GM19395 (cell line): ENCODE measurements at regions not wholly inside any gene's neighbourhood (a gene's known extent, or its start where the extent isn't known, plus 50 kb on each side); places are given as distances from the start of the nearest gene placed in this dataset.
"Not testable (repeated sequence)": the region's sequence is repeated elsewhere in the genome, so short reads cannot be mapped to it uniquely, and the experiment has no call there.

Experiments used
- ATAC-seq: cut with Tn5 transposase; IDR thresholded peaks from one replicate; pipeline ENCODE4 v1.9.1; 2021; ENCODE audit warnings: mild to moderate bottlenecking, moderate library complexity; ENCODE audit not compliant: unreplicated experiment

DNA sequence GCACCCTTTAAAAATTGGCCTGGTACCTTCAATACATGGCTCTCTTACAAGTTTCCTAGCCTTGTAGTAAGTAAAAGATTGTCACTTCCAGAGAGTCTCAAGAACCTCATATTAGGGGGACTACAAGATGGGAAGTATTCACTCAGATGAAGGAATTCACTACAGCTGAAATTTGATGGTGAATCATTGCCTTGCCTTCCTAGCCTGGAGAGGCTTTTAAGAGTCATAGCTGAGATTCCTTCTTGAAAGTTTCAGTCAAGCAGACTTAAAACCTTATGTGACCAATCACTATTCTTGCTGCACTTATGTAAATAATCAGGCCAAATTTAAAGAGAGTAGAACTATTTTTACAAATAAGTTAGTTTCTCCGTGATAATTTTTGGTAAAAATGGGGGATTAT lies 451.6 kb downstream of the TRHDE start:
- ATAC-seq = no peak

DNA sequence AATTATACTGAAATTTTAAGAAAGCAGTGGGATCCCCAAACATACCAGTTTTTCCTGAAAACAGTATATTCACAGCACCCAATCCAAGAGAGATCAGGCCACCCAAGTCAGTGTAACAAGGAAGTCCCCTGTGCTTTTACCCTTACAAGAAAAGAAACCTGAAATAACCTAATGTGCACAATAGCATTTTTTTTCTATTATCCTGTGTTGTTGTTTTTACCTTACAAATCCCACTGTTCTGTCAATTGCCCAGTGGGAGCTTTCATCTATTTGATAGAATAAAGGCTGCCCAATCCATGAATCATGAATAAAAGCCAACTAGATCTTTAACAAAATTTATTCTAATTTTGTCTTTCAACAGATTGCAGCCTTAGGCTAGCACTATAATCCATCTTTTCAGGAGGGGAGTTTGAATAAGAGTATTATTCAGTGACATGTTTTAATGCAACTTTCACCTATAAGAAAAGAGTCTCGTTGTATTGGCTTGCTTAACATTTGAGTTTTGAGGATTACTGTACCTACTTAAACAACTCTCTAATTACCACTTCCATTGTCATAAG lies 457.4 kb downstream of the TRHDE start:
- no peak for ATAC-seq

DNA sequence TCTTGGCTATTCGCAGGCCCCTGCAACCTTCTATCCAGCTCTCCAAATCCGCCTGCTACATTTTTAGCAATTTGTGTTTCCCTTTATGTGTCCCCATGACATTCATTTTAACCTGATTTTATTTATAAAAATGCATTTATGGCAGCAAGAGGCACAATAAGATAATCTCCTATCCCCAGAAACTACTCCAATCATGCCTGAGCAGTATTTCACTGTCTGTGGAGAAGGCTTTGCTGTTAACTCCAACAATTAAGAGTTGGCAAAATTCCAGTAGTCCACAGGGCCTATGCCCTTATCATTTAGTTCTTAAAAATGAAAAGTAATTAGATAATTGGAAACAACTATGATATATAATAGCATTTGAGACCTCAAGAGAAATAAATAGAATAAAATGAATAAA lies 462.4 kb downstream of the TRHDE start:
- no peak for ATAC-seq

DNA sequence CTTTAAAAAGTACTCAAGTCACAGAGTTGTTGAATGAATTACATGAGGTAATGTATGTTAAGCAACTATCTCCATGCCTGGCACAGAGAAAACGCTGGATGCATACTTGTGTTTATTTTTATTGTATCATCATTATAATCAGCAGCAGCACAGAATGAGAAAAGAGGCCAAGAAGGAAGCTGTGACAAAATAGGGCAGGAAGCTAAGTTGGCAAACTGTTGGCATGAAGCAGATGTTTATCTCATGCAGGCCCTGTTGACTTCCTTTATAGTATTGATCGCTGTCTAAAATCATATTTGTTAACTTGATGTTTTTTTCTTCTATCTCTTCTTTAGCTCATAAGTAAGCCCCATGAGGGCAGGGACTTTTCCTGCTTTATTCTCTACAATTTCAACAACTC lies 466.6 kb downstream of the TRHDE start:
- no peak for ATAC-seq

DNA sequence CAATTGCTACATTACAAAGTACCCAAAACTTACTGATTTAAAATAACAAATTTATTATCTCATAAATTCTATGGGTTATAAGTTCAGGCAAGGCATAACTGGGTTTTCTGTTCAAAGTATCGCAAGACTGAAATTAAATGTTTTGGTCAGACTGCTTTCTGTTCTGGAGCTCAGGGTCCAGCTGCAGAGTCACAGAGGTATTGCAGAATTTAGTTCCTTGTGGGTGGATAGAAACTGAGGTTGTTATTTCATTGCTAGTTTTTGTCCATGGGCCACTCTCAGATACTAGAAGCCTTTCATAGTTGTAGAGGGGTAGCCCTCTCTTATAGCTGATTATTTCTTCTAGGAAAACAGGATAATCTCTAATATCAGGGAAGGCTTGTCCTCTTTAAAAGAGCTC lies 467.9 kb downstream of the TRHDE start:
- ATAC-seq = no peak

- ATAC-seq = no peak
Observed at GRCh38 chr12:72742568-72742967, 470.4 kb downstream of the TRHDE start.

DNA sequence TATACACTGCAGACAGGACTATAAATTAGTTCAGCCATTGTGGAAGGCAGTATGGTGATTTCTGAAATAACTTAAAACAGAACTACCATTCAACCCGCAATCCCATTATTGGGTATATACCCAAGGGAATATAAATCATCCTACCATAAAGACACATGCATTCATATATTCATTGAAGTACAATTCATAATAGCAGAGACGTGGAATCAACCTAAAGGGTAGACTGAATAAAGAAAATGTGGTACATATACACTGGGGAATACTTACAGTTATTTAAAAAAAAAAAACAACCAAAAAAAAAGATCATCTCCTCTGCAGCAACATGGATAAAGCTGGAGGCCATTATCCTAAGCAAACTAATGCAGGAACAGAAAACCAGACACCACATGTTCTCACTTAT lies 473.9 kb downstream of the TRHDE start:
- no peak for ATAC-seq

DNA sequence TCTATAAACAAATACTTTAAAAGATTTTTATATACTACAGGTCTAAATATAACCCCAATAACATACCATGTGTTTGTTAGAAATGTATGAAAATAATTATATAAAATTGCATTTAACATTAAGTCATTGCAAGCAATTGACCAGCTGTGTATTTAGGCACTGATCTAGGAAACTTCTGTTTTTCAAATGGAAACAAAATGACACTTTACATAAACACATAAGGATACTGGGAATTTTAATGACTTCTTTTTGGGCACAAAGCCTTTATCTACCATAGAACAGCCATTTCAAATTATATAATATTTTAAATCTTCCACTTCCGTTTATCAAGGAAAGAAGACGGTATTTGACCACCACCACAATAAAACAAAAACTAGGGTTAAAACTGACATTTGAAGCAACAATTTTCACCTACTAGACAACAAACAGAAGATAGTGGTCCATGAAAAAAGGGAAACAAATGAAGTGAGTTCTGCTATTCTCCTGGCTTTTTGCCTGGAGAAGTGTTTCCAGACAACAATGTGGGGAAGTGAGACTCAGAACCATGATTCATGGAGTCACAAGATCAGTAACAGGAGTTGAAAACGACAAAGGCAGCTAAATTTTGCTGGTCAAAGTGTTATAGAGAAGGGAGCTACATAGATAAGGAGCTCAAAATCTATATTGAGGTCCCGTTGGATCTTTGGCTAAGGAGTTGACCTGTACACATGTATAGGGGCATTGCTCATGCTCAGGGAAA lies 475.1 kb downstream of the TRHDE start:
- no peak for ATAC-seq

GRCh38 chr12:72748971-72749370 lies 476.8 kb downstream of the TRHDE start:
- no peak for ATAC-seq

DNA sequence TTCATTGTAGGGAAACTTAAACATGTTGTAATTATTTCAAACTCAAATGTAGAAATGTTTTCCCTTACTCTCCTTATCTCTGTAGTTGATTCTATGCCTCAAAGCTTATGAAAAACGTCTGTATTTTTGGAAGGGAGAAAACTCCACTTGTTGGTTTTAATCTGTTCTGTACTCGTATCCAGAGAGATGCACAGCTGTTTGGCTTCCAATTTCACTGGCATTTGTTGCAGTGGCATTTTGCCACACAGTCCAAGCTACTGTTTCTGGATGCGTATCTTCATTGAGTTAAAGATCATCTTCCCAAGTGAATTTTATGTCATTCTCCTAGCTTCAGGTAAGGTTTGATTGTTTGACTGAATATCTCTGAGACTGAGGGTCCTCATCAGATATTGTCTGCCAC lies 481.4 kb downstream of the TRHDE start:
- no peak for ATAC-seq

DNA sequence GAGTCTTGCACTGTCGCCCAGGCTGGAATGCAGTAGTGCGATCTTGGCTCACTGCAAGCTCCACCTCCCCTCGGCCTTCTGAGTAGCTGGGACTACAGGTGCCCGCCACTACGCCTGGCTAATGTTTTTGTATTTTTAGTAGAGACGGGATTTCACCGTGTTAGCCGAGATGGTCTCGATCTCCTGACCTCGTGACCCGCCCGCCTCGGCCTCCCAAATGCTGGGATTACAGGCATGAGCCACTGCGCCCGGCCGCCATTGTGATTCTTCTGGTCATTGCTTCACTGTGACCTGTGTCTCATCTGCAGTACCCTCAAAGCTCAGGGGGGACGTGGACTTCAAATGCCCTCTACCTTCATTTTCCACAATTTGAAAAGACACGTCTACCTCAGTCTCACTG lies 481.9 kb downstream of the TRHDE start:
- not testable (repeated sequence) for ATAC-seq

- ATAC-seq = no peak
Observed at GRCh38 chr12:72766517-72766916, 494.3 kb downstream of the TRHDE start.

DNA sequence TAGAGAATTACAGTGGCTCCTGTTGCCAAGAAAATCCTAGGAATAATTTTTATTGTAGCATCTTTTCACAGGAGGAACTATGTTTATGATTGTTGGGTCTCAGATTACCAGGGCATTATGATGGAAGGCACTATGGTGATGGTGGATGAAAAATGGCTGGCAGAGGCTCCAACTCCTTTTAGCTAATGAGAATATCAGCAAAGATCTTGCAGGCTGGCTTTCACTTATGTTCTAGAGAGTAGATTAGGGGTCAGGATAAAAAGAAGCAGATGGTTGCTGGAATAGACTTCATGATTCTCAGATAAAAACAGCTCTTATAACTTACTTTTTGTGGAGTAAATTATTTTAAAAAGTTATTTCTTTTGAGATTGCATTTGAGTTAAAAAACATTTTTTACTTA lies 501.9 kb downstream of the TRHDE start:
- no peak for ATAC-seq

- ATAC-seq = no peak
Observed at GRCh38 chr12:72777806-72778205, 505.6 kb downstream of the TRHDE start.

DNA sequence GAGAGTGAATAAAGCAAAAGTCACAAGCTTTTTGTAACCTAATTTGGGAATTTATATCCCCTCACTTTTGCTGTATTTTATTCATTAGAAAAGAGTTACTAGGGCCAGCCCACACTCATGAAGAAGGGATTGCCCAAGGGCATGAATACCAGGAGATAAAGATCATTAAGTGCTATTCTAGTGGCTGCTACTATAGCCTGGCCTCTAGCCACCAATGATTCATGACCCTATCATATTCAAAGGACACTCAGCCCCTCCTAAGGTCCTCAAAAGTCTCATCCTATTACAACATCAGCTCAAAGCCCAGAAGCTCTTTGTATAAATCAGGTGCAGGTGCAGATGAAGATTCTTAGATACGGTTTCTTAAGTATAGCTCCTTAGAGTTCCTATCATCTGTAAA lies 518.1 kb downstream of the TRHDE start:
- ATAC-seq = no peak

- ATAC-seq = no peak
Observed at GRCh38 chr12:72792889-72793288, 520.7 kb downstream of the TRHDE start.

DNA sequence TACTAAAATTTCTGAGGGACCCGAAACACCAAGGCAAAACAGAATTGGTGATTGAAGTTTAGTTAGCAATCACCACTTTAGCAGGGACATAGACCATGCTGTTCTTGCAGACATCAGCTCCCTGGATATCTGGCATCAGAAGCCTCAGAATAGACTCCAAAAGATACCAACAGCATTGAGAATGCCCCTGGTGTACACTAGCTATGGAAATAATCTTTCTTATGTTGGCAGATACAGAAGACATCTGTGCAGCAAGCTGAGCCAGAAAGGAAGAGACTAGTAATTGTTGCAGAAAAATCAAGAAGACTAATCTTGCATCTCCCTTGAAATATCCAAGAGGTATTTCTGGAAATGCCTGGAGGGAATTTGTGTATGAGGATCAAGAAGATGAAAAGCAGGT lies 521.6 kb downstream of the TRHDE start:
- ATAC-seq = no peak

DNA sequence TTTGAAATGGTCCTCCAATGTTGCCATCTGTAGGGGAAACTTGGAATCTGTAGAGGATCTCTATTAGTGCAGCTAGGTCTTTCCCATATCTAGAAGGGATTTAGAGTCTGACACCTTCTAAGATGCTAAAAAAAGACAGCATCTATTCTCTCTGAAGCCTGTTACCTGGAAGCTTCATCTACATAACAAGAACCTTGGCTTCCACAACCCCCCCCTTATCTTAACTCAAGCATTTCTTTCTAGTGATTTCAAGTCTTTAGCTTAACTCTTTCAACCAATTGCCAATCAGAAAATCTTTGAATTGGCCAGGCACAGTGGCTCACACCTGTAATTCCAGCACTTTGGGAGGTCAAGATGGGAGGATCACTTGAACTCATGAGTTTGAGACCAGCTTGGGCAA lies 543.3 kb downstream of the TRHDE start:
- no peak for ATAC-seq

DNA sequence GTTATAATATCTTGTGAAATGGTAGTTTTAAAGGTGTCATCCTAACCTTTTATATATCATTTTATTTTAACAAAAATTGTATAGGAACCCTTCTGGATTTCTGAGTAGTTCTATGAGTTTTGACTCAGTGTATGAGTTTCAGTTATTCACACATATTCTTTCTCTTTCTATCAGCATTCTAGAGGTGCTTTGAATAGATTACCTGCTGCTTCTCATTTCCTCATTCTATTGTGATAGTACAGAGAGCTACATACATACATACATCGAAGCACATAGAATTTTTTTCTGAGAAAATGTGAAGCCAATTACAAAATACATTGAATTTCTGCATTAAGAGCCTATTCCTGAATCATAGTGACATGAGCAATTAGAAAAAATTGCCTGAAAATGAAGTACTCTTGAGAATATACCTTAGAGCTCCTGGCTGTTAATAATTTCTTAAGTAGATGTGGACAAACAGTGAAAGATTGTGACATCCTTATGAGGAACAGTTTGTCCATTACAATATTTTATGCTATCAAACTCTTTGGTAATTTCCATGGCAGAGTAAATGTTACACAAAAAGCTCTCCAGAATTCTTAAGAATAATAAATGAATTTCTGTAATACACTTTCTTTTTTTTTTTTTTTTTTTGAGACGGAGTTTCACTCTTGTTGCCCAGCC lies 556.6 kb downstream of the TRHDE start:
- no peak for ATAC-seq

DNA sequence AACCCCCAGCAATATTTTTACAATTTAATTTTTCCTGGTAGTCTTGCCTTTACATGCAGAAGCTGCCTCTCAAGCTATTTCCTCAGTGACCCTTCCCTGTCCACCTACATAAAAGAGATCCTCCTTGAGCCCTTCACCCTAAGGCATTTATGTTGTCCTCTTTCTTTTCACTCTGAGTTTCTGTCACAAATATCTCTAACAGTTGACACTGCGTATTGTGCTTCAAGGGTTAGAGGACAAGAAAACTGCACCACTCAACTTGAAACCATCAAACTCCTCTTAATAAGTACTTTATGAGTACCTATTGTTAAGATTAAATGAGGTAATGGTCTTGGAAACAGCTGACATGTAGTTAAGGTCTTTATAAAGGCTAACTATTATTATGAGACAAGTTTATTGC lies 557.7 kb downstream of the TRHDE start:
- ATAC-seq = no peak

- ATAC-seq = no peak
Observed at GRCh38 chr12:72832024-72832423, 559.9 kb downstream of the TRHDE start.

- ATAC-seq = no peak
Observed at GRCh38 chr12:72836194-72836593, 564.0 kb downstream of the TRHDE start.
